ENCODE measurements at regions not wholly inside any gene's neighbourhood (a gene's known extent, or its start where the extent isn't known, plus 50 kb on each side); places are given as distances from the start of the nearest gene placed in this dataset.

GRCh38 chr20:54382419-54382818, 93.0 kb upstream of the DOK5 start:
- TF ChIP-seq CTCF (optimal IDR thresholded peaks at IDR 0.05 in 1 of 3, IDR thresholded peaks at IDR 0.05 in 1 of 3, conservative IDR thresholded peaks at IDR 0.05 in 1 of 3; ENCODE audit: extremely low read depth in 1 of 3, insufficient read depth in 2 of 3, low read length in 3 of 3): no peak
- TF ChIP-seq EZH2 (IDR thresholded peaks at IDR 0.05; ENCODE audit: low read length): no peak

Data from keratinocyte (primary cell).